Mammary epithelial cell (primary cell): ENCODE measurements at regions not wholly inside any gene's neighbourhood (a gene's known extent, or its start where the extent isn't known, plus 50 kb on each side); places are given as distances from the start of the nearest gene placed in this dataset.

Experiments used
- EZH2 ChIP-seq: IDR thresholded peaks from 2 replicates; pipeline ENCODE4 v1.6.1; 2012; ENCODE audit warnings: low read length, inconsistent platforms, borderline replicate concordance
- TF ChIP-seq, protein P1 (sequence below), 2 donors: IDR thresholded peaks in 1 of 2; conservative IDR thresholded peaks in 1 of 2; 2 replicates each; pipeline ENCODE4 v1.5.1; 2011 to 2012; ENCODE audit warnings: inconsistent platforms in 2 of 2, low read length in 2 of 2, mild to moderate bottlenecking in 2 of 2, control low read depth in 1 of 2, low read depth in 1 of 2; ENCODE audit not compliant: insufficient read depth in 1 of 2; ENCODE audit errors: extremely low read depth in 1 of 2

DNA sequence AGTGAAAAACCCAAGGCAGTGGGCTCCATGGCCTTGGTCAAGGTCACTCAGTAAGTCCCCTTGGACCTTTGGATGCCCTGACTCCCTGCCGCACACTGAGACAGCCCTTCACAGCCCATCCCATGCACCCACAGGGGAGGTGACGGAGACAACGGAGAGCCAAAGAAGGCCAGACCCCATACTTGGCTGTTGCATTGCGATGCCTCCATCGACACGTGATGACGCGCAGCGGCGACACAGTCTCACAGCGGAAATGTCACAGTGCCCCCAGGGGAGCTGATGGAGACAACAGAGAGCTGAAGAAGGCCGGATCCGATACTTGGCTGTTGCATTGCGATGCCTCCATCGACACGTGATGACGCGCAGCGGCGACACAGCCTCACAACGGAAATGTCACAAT, 282.4 kb downstream of the TEX29 start:
- TF ChIP-seq, protein P1, sequence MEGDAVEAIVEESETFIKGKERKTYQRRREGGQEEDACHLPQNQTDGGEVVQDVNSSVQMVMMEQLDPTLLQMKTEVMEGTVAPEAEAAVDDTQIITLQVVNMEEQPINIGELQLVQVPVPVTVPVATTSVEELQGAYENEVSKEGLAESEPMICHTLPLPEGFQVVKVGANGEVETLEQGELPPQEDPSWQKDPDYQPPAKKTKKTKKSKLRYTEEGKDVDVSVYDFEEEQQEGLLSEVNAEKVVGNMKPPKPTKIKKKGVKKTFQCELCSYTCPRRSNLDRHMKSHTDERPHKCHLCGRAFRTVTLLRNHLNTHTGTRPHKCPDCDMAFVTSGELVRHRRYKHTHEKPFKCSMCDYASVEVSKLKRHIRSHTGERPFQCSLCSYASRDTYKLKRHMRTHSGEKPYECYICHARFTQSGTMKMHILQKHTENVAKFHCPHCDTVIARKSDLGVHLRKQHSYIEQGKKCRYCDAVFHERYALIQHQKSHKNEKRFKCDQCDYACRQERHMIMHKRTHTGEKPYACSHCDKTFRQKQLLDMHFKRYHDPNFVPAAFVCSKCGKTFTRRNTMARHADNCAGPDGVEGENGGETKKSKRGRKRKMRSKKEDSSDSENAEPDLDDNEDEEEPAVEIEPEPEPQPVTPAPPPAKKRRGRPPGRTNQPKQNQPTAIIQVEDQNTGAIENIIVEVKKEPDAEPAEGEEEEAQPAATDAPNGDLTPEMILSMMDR (conservative IDR thresholded peaks at IDR 0.05 in 1 of 2, IDR thresholded peaks at IDR 0.05 in 1 of 2; ENCODE audit: extremely low read depth in 1 of 2, insufficient read depth in 1 of 2, low read depth in 1 of 2, low read length in 2 of 2), result no peak
- no peak for TF ChIP-seq EZH2
